Lung (tissue), 11 donors: ENCODE measurements at regions not wholly inside any gene's neighbourhood (a gene's known extent, or its start where the extent isn't known, plus 50 kb on each side); places are given as distances from the start of the nearest gene placed in this dataset.

Experiments
- ATAC-seq: fragments of 200-7000 bp; cut with Tn5 transposase; one replicate; pipeline ENCODE4 v1.9.1; 2020; ENCODE audit warnings: moderate number of reproducible peaks; ENCODE audit not compliant: insufficient read depth, low FRiP score
- DNase-seq, 3 donors: peaks; one replicate each; pipeline ENCODE4 v3.0.0-alpha.2; 2013 to 2017
- H3K27ac ChIP-seq, 2 donors: one replicate each; pipeline ENCODE4 v1.5.1; 2013; ENCODE audit warnings: mild to moderate bottlenecking in 2 of 2, moderate library complexity in 2 of 2, control low read depth in 1 of 2, inconsistent platforms in 1 of 2, low read depth in 1 of 2, low read length in 1 of 2
- H3K27me3 ChIP-seq, 3 donors: one replicate each; pipeline ENCODE4 v1.5.1; 2013; ENCODE audit warnings: low read length in 2 of 3; ENCODE audit not compliant: control insufficient read depth in 3 of 3, insufficient read depth in 3 of 3
- H3K36me3 ChIP-seq, 4 donors: one replicate each; pipeline ENCODE4 v1.5.1; 2013; ENCODE audit warnings: low read length in 4 of 4, mild to moderate bottlenecking in 1 of 4, moderate library complexity in 1 of 4; ENCODE audit not compliant: control insufficient read depth in 4 of 4, insufficient read depth in 4 of 4
- H3K4me1 ChIP-seq, 5 donors: one replicate each; pipeline ENCODE4 v1.5.1; 2013; ENCODE audit warnings: low read length in 5 of 5, mild to moderate bottlenecking in 2 of 5, moderate library complexity in 1 of 5; ENCODE audit not compliant: control insufficient read depth in 5 of 5, insufficient read depth in 5 of 5
- H3K4me3 ChIP-seq: one replicate; pipeline ENCODE4 v1.5.1; 2013; ENCODE audit warnings: mild to moderate bottlenecking, control low read depth, moderate library complexity
- H3K9ac ChIP-seq, 2 donors: one replicate each; pipeline ENCODE4 v1.5.1; 2013; ENCODE audit warnings: low read length in 2 of 2, control low read depth in 1 of 2; ENCODE audit not compliant: insufficient read depth in 1 of 2
- H3K9me3 ChIP-seq, 4 donors: one replicate each; pipeline ENCODE4 v1.5.1; 2013; ENCODE audit warnings: low read length in 3 of 4, mild to moderate bottlenecking in 1 of 4, moderate library complexity in 1 of 4; ENCODE audit not compliant: control insufficient read depth in 4 of 4, insufficient read depth in 3 of 4
- CTCF ChIP-seq: IDR thresholded peaks from 2 replicates; pipeline ENCODE4 v1.5.1; 2012; ENCODE audit warnings: mild to moderate bottlenecking; ENCODE audit errors: control extremely low read depth, extremely low read depth
- WGBS, 2 donors: extraction: QIAGEN DNeasy Blood & Tissue Kit; methylation state at CpG; one replicate each; pipeline ENCODE4 v1.1.7; 2013; 5-methylcytosine and 5-hydroxymethylcytosine counted together
- donor health status: control.
- donor health status: control.
- donor health status: Bipolar disorder and iron deficiency.
- donor health status: healthy.
- donor health status: DM: yes; HTN: yes; CAD: no.

GRCh38 chr1:113333056-113333455 lies 57.3 kb upstream of the MAGI3 start:
- ATAC-seq (no peak), DNase-seq (no peak)
- Histone ChIP-seq H3K9ac (no peak overlapping the region), H3K4me3 (no peak overlapping the region), H3K4me1 (no peaks in the 10 kb centered on the region), H3K36me3 (no peaks in the 10 kb centered on the region), H3K27ac (no peak overlapping the region), H3K9me3 (peaks cover 0 to 3% (median 0%) of the 10 kb centered on the region in 4 donors), H3K27me3 (no peaks in the 10 kb centered on the region)
- 86 to 94% methylated on average over 2 of the region's 2 CpGs for WGBS, 2 donors
- no peak for TF ChIP-seq CTCF

GRCh38 chr1:113340038-113340437 lies 50.3 kb upstream of the MAGI3 start:
- Histone ChIP-seq H3K9me3 (no peaks in the 10 kb centered on the region), H3K4me1 (no peaks in the 10 kb centered on the region), H3K4me3 (no peak overlapping the region), H3K36me3 (no peaks in the 10 kb centered on the region), H3K9ac (no peak overlapping the region), H3K27me3 (no peaks in the 10 kb centered on the region), H3K27ac (no peak overlapping the region)
- DNase-seq (no peak), ATAC-seq (no peak)
- TF ChIP-seq CTCF = no peak
- WGBS, 2 donors = 86 to 91% methylated on average over 1 of the region's 1 CpG
